ENCODE measurements at regions not wholly inside any gene's neighbourhood (a gene's known extent, or its start where the extent isn't known, plus 50 kb on each side); places are given as distances from the start of the nearest gene placed in this dataset.

DNA sequence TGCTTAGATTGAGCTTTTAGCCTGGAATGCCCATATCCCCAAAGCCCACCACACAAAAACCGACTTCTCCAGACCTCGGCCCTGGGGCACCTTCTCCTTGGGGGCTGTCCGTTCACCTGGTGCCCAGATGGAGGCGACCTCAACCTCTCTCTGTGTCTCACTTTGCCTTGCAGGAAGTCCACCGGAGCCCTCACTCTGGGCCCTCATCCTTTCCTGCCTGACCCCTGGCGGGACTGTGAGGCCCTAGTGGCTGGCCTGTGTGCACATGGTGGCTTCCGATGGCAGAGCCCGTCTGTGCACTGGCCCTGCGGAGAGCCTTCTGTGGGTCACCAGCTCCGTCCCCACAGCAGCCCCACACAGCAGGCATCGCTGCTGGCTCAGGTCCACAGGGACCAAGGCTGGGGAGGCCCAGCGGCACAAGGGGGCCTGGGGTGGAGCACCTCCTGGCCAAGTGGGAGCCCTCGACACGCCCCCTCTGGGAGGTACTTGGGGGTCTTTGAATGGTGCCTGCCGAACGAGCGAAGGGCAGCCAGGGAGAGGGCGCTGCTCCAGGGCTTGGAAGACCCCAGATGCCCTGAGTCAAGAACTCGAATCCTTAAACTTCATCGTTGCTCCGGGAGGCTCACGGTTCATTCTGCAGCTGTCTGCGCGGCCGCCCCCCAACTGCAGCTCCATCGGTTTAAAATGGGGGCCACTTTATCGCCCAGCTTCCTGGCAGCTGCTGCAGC lies 97.2 kb upstream of the ADRA2C start:
- no peak overlapping the region for H3K4me3 ChIP-seq (ENCODE audit: low read length)
- TF ChIP-seq, protein P1, sequence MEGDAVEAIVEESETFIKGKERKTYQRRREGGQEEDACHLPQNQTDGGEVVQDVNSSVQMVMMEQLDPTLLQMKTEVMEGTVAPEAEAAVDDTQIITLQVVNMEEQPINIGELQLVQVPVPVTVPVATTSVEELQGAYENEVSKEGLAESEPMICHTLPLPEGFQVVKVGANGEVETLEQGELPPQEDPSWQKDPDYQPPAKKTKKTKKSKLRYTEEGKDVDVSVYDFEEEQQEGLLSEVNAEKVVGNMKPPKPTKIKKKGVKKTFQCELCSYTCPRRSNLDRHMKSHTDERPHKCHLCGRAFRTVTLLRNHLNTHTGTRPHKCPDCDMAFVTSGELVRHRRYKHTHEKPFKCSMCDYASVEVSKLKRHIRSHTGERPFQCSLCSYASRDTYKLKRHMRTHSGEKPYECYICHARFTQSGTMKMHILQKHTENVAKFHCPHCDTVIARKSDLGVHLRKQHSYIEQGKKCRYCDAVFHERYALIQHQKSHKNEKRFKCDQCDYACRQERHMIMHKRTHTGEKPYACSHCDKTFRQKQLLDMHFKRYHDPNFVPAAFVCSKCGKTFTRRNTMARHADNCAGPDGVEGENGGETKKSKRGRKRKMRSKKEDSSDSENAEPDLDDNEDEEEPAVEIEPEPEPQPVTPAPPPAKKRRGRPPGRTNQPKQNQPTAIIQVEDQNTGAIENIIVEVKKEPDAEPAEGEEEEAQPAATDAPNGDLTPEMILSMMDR (conservative IDR thresholded peaks at IDR 0.05; ENCODE audit: low read depth, low read length), result no peak
- DNase-seq (ENCODE audit: low read depth), result no peak

DNA sequence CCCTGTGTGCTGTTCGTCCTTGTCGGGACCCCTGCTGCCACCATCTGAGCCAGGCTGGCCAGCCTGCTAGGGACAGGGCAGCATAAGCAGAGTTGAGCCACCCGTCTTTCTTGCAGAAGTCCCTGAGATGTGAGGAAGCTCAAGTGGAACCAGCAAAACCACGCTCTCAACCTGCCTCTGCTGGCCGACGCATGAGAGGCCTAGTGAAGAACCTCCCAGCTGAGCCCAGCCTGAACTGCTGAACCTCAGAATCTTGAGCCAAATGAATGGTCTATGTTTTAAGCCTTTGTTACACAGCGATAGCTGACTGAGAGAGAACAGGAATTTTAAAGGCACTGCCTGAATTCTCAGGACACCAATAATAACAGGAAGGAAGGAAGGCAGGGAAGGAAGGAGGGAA lies 98.9 kb upstream of the ADRA2C start:
- no peak for DNase-seq (ENCODE audit: low read depth)
- TF ChIP-seq, protein P1 (conservative IDR thresholded peaks at IDR 0.05; ENCODE audit: low read depth, low read length), result no peak

DNA sequence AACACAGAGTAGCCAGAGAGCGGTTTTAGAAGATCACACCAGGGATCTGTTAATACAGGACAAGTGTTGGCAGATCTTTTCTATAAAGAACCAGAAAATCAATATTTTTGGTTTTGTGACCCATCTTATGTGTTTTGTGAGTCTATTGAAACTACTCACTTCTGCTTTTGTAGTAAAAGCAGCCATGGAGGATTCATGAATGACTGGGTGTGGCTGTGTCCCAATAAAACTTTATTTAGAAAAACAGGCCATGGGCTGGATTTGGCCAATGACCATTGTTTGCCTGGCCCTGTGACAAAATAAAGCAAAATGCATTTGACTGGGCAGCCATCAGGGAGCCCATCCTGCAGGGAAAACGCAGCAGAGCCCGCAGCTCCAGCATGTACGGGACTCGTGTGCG lies 99.9 kb upstream of the ADRA2C start:
- DNase-seq (ENCODE audit: low read depth), result no peak
- H3K4me3 ChIP-seq (ENCODE audit: low read length), result no peak overlapping the region
- TF ChIP-seq, protein P1 (conservative IDR thresholded peaks at IDR 0.05; ENCODE audit: low read depth, low read length), result no peak

More for the DNA sequence above, 98.9 kb upstream of the ADRA2C start:
- H3K4me3 ChIP-seq (ENCODE audit: low read length), result no peak overlapping the region

DNA sequence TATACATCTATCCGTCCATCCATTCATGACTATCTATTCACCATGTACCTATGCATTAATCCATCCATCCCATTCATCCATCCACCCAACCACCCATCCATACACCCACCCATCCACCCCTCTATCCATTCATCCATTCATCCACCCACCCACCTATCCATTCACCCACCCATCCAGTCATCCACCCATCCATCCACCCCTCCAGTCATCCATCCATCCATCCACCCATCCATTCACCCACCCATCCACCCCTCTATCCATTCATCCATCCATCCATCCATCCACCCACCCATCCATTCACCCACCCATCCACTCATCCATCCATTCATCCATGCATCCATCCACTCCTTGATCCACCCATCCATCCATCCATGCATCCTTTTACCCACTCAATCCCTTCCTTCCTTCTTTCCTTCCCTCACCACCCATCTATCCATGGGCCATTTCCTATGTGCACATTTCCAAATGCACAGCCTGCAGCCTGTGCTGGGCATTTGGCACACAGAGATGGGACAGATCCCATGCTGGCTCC lies 100.8 kb upstream of the ADRA2C start:
- TF ChIP-seq, protein P1 (conservative IDR thresholded peaks at IDR 0.05; ENCODE audit: low read depth, low read length), result no peak
- no peak for DNase-seq (ENCODE audit: low read depth)

DNA sequence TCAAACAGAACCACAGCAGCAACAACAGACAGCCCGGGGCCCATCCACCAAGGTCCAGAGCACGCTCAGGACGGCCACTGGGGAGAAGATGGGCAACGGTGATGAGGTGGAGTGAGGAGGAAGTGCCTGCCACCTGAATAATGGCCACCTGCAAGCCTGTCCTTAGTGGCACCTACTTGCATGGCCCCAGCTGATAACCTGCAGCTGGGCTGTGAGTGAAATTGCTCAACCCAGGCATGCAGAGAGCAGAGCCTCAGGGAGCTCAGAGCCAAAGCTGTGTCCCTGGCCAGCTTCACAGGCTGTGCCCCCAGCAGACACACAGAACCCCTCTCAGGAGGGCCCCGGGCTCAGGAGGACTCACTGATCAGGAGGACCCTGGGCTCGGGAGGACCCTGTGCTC lies 102.4 kb upstream of the ADRA2C start:
- H3K4me3 ChIP-seq (ENCODE audit: low read length), result no peak overlapping the region
- TF ChIP-seq, protein P1 (conservative IDR thresholded peaks at IDR 0.05; ENCODE audit: low read depth, low read length), result no peak
- DNase-seq (ENCODE audit: low read depth), result no peak

More for the DNA sequence above, 100.8 kb upstream of the ADRA2C start:
- H3K4me3 ChIP-seq (ENCODE audit: low read length), result no peak overlapping the region

DNA sequence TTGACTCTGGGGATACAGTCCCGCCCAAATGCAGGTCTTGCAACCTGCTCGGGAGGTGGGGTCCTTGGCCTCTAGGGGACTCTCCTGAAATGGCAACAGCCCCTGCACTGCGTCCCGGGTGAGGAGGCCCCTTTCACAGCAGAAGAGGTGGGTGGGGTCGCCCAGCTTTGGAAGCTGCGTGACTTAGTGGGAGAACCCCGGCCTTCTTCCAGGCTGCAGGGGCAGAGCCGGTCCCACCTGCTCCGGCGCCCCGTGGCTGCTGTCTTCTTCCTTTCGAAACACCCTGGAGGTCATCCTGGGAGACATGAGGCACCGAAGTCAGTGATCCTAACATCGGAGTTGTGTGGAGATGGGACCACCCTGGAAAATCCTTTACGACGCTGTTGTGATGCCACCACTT lies 103.7 kb upstream of the ADRA2C start:
- no peak for DNase-seq (ENCODE audit: low read depth)
- no peak overlapping the region for H3K4me3 ChIP-seq (ENCODE audit: low read length)
- TF ChIP-seq, protein P1 (conservative IDR thresholded peaks at IDR 0.05; ENCODE audit: low read depth, low read length), result no peak

DNA sequence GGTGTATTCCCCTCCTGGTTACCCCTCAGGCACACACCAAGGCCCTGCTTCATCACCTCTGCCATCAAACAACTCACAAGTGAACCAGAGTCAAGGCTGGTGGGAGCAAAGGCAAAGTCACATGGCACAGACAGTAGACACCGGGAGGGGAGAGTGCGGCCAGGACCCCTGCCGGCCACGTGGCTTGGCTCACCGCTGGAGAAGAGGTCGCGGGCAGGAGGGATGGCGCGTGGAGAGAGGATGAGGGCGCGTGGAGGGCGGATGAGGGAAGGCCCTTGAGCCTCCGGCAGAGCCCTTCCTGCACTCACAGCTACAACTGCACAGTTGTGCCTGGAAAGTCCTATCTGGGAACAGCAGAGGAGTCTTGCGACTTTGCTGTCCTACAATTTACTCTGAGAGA lies 104.2 kb upstream of the ADRA2C start:
- TF ChIP-seq, protein P1 (conservative IDR thresholded peaks at IDR 0.05; ENCODE audit: low read depth, low read length), result no peak
- no peak for DNase-seq (ENCODE audit: low read depth)
- H3K4me3 ChIP-seq (ENCODE audit: low read length), result no peak overlapping the region
